Epithelial cell of esophagus (primary cell): ENCODE measurements at regions not wholly inside any gene's neighbourhood (a gene's known extent, or its start where the extent isn't known, plus 50 kb on each side); places are given as distances from the start of the nearest gene placed in this dataset.

Experiments used
- DNase-seq: peaks from one replicate; pipeline ENCODE4 v3.0.0; 2010; ENCODE audit warnings: low read depth
- H3K4me3 ChIP-seq: 2 replicates; pipeline ENCODE4 v1.5.1; 2011; ENCODE audit warnings: mild to moderate bottlenecking, low read length, control low read depth
- CTCF ChIP-seq: IDR thresholded peaks from 2 replicates; pipeline ENCODE4 v1.5.1; 2011; ENCODE audit warnings: low read depth, mild to moderate bottlenecking, low read length, control low read depth, inconsistent platforms; ENCODE audit not compliant: insufficient read depth; ENCODE audit errors: missing control alignments

- H3K4me3 ChIP-seq, result no peak overlapping the region
- no peak for DNase-seq
- no peak for TF ChIP-seq CTCF
Observed at GRCh38 chr13:85204668-85205344, 594.4 kb downstream of the SLITRK6 start.

GRCh38 chr13:85197431-85197830 lies 601.8 kb downstream of the SLITRK6 start:
- DNase-seq, result no peak
- no peak for TF ChIP-seq CTCF
- H3K4me3 ChIP-seq, result no peak overlapping the region

GRCh38 chr13:85194482-85194881 lies 604.7 kb downstream of the SLITRK6 start:
- TF ChIP-seq CTCF, result no peak
- H3K4me3 ChIP-seq, result no peak overlapping the region
- no peak for DNase-seq

- H3K4me3 ChIP-seq, result no peak overlapping the region
- no peak for DNase-seq
- no peak for TF ChIP-seq CTCF
Observed at GRCh38 chr13:85191996-85192718, 607.1 kb downstream of the SLITRK6 start.

GRCh38 chr13:85186356-85187045 lies 612.7 kb downstream of the SLITRK6 start:
- DNase-seq, result no peak
- no peak overlapping the region for H3K4me3 ChIP-seq
- no peak for TF ChIP-seq CTCF

GRCh38 chr13:85174291-85174690 lies 624.9 kb downstream of the SLITRK6 start:
- TF ChIP-seq CTCF, result no peak
- no peak for DNase-seq
- H3K4me3 ChIP-seq, result no peak overlapping the region
